ENCODE measurements at regions not wholly inside any gene's neighbourhood (a gene's known extent, or its start where the extent isn't known, plus 50 kb on each side); places are given as distances from the start of the nearest gene placed in this dataset.

DNA sequence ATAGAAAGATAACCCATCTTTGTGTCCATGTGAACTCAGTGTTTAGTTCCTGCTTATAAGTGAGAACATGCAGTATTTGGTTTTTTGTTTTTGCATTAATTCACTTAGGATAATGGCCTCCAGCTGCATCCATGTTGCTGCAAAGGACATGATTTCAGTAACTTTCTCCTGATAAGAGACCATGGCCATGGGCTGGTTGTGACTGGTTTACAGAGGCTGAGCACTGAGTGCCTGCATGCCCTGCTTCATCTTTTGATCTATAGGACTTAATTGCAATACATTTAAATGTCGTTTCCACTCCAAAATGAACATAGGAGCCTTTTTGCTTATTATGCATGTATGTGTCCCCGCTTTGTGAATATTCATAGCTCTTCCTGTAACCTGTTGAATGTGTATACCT lies 101.3 kb upstream of the IGFBP3 start:
- H3K9ac ChIP-seq (ENCODE audit: low read length): no peak overlapping the region
- no peak overlapping the region for H3K27ac ChIP-seq (ENCODE audit: low read depth, low read length)
- Mint-ChIP-seq H3K36me3 (ENCODE audit: low read depth, unreplicated experiment) (no peaks in the 10 kb centered on the region), H3K9me3 (ENCODE audit: unreplicated experiment) (peaks cover 5% of the 10 kb centered on the region), H3K4me3 (ENCODE audit: unreplicated experiment) (no peak overlapping the region), H3K4me1 (ENCODE audit: low read depth, unreplicated experiment) (peaks cover 15% of the 10 kb centered on the region), H3K27me3 (ENCODE audit: low read depth, unreplicated experiment) (no peaks in the 10 kb centered on the region), H3K27ac (ENCODE audit: unreplicated experiment) (no peak overlapping the region)
- FAIRE-seq: no peak
- no peak overlapping the region for H2AFZ ChIP-seq (ENCODE audit: low read depth, low read length)
- no peak overlapping the region for H3K4me3 ChIP-seq (ENCODE audit: insufficient read depth, low read depth, low read length)
- H3K4me1 ChIP-seq (ENCODE audit: insufficient read depth, low read length): no peaks in the 10 kb centered on the region
- H3K36me3 ChIP-seq (ENCODE audit: insufficient read depth, low read length): no peaks in the 10 kb centered on the region
- no peaks in the 10 kb centered on the region for H3K9me3 ChIP-seq (ENCODE audit: insufficient read depth, low read depth, low read length)
- no peaks in the 10 kb centered on the region for H4K20me1 ChIP-seq (ENCODE audit: insufficient read depth, low read length)
- no peak for DNase-seq (ENCODE audit: low read depth)
- TF ChIP-seq, protein P1, sequence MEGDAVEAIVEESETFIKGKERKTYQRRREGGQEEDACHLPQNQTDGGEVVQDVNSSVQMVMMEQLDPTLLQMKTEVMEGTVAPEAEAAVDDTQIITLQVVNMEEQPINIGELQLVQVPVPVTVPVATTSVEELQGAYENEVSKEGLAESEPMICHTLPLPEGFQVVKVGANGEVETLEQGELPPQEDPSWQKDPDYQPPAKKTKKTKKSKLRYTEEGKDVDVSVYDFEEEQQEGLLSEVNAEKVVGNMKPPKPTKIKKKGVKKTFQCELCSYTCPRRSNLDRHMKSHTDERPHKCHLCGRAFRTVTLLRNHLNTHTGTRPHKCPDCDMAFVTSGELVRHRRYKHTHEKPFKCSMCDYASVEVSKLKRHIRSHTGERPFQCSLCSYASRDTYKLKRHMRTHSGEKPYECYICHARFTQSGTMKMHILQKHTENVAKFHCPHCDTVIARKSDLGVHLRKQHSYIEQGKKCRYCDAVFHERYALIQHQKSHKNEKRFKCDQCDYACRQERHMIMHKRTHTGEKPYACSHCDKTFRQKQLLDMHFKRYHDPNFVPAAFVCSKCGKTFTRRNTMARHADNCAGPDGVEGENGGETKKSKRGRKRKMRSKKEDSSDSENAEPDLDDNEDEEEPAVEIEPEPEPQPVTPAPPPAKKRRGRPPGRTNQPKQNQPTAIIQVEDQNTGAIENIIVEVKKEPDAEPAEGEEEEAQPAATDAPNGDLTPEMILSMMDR (IDR thresholded peaks at IDR 0.05; ENCODE audit: insufficient read depth, low read depth, low read length): no peak
- no peak for TF ChIP-seq EZH2 (IDR thresholded peaks at IDR 0.05; ENCODE audit: insufficient read depth, low read length)
- no peaks in the 10 kb centered on the region for H3K79me2 ChIP-seq (ENCODE audit: insufficient read depth, low read length)
- H3K27me3 ChIP-seq (ENCODE audit: insufficient read depth, low read length): no peaks in the 10 kb centered on the region
- no peak overlapping the region for H3K4me2 ChIP-seq (ENCODE audit: low read length)

- Histone ChIP-seq H3K4me2 (ENCODE audit: low read length) (no peak overlapping the region), H3K27ac (ENCODE audit: low read depth, low read length) (no peak overlapping the region), H3K4me1 (ENCODE audit: insufficient read depth, low read length) (no peaks in the 10 kb centered on the region), H3K9me3 (ENCODE audit: insufficient read depth, low read depth, low read length) (no peaks in the 10 kb centered on the region), H3K9ac (ENCODE audit: low read length) (no peak overlapping the region), H3K27me3 (ENCODE audit: insufficient read depth, low read length) (no peaks in the 10 kb centered on the region), H4K20me1 (ENCODE audit: insufficient read depth, low read length) (no peaks in the 10 kb centered on the region), H3K36me3 (ENCODE audit: insufficient read depth, low read length) (no peaks in the 10 kb centered on the region), H3K4me3 (ENCODE audit: insufficient read depth, low read depth, low read length) (no peak overlapping the region), H2AFZ (ENCODE audit: low read depth, low read length) (peak overlapping the region; percentile 1), H3K79me2 (ENCODE audit: insufficient read depth, low read length) (no peaks in the 10 kb centered on the region)
- DNase-seq (ENCODE audit: low read depth) (no peak), FAIRE-seq (no peak)
- Mint-ChIP-seq H3K36me3 (ENCODE audit: low read depth, unreplicated experiment) (no peaks in the 10 kb centered on the region), H3K4me3 (ENCODE audit: unreplicated experiment) (no peak overlapping the region), H3K9me3 (ENCODE audit: unreplicated experiment) (peaks cover 7% of the 10 kb centered on the region), H3K27ac (ENCODE audit: unreplicated experiment) (peak overlapping the region; percentile 76), H3K4me1 (ENCODE audit: low read depth, unreplicated experiment) (peaks cover 14% of the 10 kb centered on the region), H3K27me3 (ENCODE audit: low read depth, unreplicated experiment) (no peaks in the 10 kb centered on the region)
- TF ChIP-seq EZH2 (IDR thresholded peaks at IDR 0.05; ENCODE audit: insufficient read depth, low read length): no peak
- TF ChIP-seq, protein P1 (IDR thresholded peaks at IDR 0.05; ENCODE audit: insufficient read depth, low read depth, low read length): no peak
Observed at GRCh38 chr7:46015107-46015868, 94.2 kb upstream of the IGFBP3 start.

DNA sequence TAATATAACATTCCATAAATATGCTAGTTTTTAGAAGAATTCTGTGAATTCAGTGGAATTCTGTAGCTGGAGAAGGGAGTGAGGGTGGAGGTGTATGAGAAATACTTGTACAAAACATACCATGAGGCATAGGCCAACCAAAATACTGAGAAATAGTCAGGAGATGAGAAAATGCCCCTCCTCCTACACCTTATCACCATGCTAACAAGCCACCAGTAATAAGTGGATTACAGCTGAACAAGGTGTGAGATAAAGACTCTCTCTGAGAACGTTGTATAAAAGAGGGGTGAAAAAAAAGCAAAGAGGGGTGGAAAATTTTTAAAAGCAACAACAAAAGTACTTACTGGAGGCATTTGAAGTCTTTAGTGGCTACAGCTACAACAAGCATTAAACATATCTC lies 90.4 kb upstream of the IGFBP3 start:
- Histone ChIP-seq H3K27ac (ENCODE audit: low read depth, low read length) (no peak overlapping the region), H2AFZ (ENCODE audit: low read depth, low read length) (no peak overlapping the region), H4K20me1 (ENCODE audit: insufficient read depth, low read length) (no peaks in the 10 kb centered on the region), H3K27me3 (ENCODE audit: insufficient read depth, low read length) (no peaks in the 10 kb centered on the region), H3K36me3 (ENCODE audit: insufficient read depth, low read length) (no peaks in the 10 kb centered on the region), H3K9me3 (ENCODE audit: insufficient read depth, low read depth, low read length) (no peaks in the 10 kb centered on the region), H3K4me1 (ENCODE audit: insufficient read depth, low read length) (no peaks in the 10 kb centered on the region), H3K9ac (ENCODE audit: low read length) (no peak overlapping the region), H3K4me2 (ENCODE audit: low read length) (no peak overlapping the region), H3K79me2 (ENCODE audit: insufficient read depth, low read length) (no peaks in the 10 kb centered on the region), H3K4me3 (ENCODE audit: insufficient read depth, low read depth, low read length) (no peak overlapping the region)
- FAIRE-seq: no peak
- H3K27me3 Mint-ChIP-seq (ENCODE audit: low read depth, unreplicated experiment): no peaks in the 10 kb centered on the region
- H3K4me3 Mint-ChIP-seq (ENCODE audit: unreplicated experiment): no peak overlapping the region
- DNase-seq (ENCODE audit: low read depth): no peak
- TF ChIP-seq EZH2 (IDR thresholded peaks at IDR 0.05; ENCODE audit: insufficient read depth, low read length): no peak
- H3K4me1 Mint-ChIP-seq (ENCODE audit: low read depth, unreplicated experiment): peaks cover 10% of the 10 kb centered on the region
- H3K27ac Mint-ChIP-seq (ENCODE audit: unreplicated experiment): no peak overlapping the region
- H3K9me3 Mint-ChIP-seq (ENCODE audit: unreplicated experiment): peaks cover 3% of the 10 kb centered on the region
- no peaks in the 10 kb centered on the region for H3K36me3 Mint-ChIP-seq (ENCODE audit: low read depth, unreplicated experiment)
